ENCODE measurements at regions not wholly inside any gene's neighbourhood (a gene's known extent, or its start where the extent isn't known, plus 50 kb on each side); places are given as distances from the start of the nearest gene placed in this dataset.

DNA sequence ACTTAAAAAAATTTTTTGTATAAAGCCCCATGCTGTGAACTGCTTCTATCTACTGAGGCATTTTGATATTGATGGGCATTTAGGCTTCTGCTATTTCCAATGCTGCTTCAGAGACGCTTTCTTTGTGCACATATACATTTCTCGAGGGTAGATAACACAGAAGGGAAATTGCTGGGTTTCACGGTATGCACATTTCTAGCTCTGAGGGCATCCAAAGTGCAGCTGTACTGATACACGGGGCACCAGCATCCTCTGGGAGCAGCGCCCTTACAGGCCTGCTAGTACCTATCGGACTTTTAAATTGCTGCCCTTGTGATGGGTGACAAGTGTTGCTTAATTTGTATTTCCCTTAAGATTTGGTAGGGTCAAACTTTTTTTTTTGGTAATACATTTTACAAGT is 88.6 kb downstream of the KCTD15 start:
- TF ChIP-seq CTCF (IDR thresholded peaks at IDR 0.05; ENCODE audit: insufficient read depth, low read length) (no peak), POLR2AphosphoS5 (IDR thresholded peaks at IDR 0.05; ENCODE audit: low read depth) (no peak), GABPA (IDR thresholded peaks at IDR 0.05; ENCODE audit: low read depth) (no peak)
- TF ChIP-seq, protein P1, sequence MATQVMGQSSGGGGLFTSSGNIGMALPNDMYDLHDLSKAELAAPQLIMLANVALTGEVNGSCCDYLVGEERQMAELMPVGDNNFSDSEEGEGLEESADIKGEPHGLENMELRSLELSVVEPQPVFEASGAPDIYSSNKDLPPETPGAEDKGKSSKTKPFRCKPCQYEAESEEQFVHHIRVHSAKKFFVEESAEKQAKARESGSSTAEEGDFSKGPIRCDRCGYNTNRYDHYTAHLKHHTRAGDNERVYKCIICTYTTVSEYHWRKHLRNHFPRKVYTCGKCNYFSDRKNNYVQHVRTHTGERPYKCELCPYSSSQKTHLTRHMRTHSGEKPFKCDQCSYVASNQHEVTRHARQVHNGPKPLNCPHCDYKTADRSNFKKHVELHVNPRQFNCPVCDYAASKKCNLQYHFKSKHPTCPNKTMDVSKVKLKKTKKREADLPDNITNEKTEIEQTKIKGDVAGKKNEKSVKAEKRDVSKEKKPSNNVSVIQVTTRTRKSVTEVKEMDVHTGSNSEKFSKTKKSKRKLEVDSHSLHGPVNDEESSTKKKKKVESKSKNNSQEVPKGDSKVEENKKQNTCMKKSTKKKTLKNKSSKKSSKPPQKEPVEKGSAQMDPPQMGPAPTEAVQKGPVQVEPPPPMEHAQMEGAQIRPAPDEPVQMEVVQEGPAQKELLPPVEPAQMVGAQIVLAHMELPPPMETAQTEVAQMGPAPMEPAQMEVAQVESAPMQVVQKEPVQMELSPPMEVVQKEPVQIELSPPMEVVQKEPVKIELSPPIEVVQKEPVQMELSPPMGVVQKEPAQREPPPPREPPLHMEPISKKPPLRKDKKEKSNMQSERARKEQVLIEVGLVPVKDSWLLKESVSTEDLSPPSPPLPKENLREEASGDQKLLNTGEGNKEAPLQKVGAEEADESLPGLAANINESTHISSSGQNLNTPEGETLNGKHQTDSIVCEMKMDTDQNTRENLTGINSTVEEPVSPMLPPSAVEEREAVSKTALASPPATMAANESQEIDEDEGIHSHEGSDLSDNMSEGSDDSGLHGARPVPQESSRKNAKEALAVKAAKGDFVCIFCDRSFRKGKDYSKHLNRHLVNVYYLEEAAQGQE (IDR thresholded peaks at IDR 0.05; ENCODE audit: insufficient replicate concordance, low read depth) = no peak

All from HL-60 (cell line).